Activated gamma-delta T cell (primary cell): ENCODE measurements at regions not wholly inside any gene's neighbourhood (a gene's known extent, or its start where the extent isn't known, plus 50 kb on each side); places are given as distances from the start of the nearest gene placed in this dataset.

Experiments
- DNase-seq: peaks from one replicate; lab custom pipeline; 2025; lab: John Stamatoyannopoulos, UW

DNA sequence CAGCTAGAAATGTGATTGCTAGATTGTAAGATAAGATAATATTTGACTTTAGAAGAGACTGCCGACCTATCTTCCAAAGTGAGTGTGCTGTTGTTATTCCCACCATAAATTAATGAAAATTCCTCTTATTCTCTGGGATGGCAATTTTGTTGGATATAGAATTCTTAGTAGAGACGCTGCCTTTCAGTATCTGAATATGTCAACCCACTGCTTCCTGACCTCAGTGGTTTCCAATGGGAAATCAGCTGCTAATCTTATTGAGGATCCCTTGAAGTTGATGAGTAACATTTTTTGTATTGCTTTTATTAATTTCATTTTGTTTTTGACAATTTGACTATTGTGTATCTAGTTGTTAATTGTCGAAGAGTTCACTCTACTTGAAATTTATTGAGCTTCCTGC lies 313.0 kb downstream of the BMP2 start:
- no peak for DNase-seq

DNA sequence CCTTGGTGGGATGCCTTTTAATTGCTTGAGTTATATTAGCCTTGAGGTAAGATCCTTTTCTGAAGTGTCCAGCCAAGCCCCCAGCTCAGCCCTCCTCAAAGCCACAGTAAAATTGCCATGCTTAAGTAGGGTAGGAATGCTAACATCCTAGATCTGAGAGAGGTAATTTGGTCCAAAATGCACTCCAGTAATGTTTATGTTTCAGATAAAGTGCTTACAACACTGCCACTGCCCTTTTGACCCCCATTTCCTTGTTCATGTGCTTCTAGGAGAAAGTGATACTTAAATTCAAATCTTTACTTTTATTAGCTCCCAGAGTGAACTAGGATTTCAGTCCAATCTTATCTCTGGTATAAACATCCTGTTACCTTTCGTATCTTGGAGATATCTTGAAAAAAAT lies 318.0 kb downstream of the BMP2 start:
- DNase-seq = no peak

DNA sequence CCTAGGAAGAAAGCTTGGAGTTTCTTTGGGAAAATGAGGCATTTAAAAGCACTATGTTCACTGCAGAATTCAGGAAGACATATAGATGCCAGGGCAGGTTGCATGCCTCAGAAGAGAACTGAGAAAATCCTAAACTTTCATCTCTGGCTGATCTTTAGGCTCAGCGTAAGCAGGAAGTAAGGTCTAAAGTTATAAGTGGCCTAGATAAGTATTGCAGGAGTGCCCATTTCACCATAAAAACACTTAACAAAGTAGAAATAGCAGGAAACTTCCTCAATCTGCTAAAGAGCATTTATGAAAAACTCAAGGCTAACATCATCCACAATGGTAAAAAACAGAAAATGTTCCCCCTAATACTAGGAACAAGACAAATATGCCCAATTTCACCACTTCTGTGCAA lies 320.3 kb downstream of the BMP2 start:
- no peak for DNase-seq

GRCh38 chr20:7090001-7090400 lies 322.5 kb downstream of the BMP2 start:
- no peak for DNase-seq

DNA sequence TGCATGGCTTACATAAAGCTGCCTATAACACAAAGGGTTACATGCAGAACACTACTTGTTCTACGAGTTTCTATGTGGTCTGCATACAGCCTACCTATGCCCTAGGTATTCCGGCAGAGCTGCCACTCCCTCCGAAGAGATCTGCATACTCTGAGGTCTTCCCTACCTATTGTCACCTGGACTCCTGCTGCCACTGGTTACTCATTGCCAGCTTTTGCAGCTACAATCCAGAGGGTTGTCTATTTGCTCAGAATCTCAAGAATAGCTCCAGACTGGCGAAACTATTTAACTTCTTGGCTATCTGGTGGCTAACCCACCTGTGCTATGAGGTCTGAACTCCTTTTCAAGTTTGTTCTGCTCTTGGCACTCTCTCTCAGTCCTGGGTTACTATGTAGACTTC lies 323.3 kb downstream of the BMP2 start:
- DNase-seq = no peak

DNA sequence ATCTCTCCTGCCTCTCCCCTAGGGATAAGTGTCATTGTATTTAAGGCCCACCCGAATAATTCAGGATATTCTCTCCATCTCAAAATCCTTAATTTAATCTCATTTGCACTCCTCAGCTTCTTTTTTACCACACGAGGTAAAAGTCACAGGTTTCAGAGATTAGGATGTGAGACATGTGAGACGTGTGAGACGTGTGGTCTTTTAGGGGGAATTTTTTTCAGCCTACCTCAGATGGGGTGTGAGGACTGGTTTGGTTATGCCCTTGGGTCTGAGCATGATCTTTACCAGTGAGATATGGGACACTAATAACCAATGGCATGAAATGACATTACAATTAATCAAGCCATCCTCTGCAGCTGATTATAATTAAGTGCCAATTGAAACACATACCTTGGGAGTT lies 324.2 kb downstream of the BMP2 start:
- no peak for DNase-seq

DNA sequence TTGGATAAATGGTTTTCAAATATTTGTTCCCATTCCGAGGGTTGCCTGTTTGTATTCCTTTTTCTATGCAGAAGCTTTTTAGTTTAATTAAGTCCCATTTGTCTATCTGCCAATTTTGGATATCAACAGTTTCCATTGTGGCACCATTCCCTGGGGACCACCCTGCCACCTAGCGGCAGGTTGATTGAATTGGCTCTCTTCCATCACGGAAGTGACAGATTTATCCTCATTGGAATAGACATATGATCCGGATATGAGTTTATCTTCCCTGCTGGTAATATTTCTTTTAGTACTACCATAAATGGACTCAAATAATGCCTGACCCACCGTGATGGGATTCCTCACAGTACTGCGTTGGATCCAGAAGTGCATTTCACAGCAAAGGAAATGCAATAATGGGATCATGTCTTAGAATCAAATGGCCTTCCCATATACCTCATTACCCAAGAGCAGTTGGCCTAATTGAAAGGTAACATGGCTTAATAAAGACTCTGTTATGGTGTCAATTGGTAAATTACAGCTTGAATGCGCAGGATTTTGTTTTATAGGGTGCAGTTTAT lies 327.0 kb downstream of the BMP2 start:
- no peak for DNase-seq

DNA sequence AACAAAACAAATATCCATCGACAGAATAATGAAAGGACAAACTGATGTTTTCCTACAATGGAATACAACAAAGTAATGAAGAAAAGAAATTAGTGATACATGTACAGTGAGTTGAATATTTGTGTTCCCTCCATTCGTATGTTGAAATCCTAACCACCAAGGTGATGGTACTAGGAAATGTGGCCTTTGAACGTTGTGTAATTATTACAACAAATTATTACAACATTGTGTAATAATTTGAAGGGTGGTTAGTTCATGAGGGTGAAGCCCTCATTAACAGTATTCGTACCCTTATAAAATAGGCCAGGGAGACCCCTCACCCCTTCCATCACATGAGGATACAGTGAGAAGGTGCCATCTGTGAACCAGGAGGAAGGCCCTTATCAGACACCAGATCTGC lies 339.4 kb downstream of the BMP2 start:
- DNase-seq = no peak

- no peak for DNase-seq
Measured at GRCh38 chr20:7108929-7109328, 341.4 kb downstream of the BMP2 start.

GRCh38 chr20:7113577-7114466 lies 346.3 kb downstream of the BMP2 start:
- no peak for DNase-seq

GRCh38 chr20:7123457-7123856 lies 356.0 kb downstream of the BMP2 start:
- no peak for DNase-seq

DNA sequence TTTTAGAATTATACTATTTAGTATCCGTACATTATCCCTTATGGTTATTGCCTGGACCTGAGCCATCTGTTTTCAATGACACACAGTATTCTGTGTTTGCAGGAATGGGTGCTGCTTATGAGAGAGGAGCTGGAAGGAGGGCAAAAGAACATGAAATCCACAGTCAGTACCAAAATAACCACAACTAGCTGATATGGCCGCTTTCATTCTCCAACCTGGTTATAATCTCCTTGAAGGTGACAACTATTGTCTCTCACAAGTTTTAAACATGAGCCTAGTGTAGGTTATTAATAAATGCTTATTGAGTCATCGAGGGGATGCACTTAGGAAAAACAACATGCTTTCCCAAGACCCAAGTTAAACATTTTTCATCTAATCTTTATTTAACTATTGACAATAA lies 356.6 kb downstream of the BMP2 start:
- DNase-seq = no peak

DNA sequence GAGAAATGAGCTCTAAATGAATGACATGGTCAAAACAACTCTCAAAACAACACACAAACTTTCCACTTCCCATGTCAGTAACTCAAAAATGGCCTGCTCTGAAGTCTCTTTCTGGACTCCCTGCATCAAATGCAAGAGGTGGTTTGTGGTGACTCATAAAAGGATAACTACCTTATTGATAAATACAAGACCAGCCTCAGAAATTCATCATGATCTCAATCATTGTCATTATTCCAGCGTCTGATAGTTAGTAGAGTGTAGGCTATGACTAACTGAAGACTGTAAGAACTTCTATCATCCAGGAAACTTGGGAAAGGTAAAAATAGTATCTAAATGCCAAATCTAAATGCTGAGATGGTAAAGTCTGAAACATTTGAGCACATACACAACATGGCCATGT lies 369.4 kb downstream of the BMP2 start:
- DNase-seq = no peak

DNA sequence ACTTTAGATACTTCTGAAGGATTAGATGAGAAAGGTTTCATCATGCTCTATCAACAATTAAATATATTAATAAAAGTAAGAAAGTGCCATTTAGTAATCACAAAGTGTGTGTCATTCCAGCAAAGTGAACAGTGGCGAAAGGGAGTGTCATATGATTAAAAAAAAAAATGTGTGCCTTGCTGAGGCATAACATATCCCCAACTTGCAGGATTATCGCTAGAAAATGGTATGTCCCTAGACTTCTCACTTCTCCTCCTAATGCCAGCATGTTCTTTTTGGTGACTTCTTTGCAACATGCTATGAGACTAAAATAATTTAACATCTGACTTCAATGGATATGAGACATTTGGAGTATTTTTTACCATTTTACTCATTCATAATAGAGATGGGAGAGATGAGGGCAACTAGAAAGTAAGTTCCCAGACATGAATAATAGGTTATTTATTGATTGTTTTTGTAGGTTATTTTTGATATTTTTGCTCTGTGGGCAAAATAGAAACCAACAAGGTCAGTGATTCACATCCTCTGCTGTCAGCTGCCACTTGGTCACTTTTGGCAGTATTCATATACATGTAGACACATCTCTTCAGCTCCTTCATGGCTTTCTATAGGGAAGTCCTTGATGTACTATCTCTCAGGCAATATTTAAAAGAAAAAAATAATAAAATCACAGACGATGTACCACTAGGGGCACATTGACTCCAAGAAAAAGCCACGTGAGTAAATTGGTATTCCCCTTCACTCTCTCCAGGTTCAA lies 370.1 kb downstream of the BMP2 start:
- DNase-seq = no peak

DNA sequence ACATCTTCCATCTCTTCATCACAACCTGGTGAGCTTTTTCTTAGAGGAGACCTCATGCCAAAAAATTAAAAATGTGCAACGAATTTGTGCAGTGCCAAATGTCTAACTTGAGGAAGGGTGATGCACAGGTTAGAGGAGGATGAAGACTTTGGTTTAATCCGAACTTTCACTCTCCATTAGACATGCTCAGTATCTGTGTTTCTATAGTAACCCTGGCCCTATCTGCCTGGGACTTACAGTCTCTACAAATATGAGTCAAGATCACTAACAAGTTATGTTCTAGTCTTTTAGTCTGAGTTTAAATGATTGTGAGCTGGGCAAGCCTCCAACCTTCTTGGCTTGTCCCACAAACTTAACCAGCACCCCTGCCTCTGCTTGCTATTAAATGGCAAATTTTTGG lies 377.0 kb downstream of the BMP2 start:
- DNase-seq = no peak

GRCh38 chr20:7146552-7147219 lies 379.2 kb downstream of the BMP2 start:
- DNase-seq = no peak

- no peak for DNase-seq
Measured at GRCh38 chr20:7147220-7147601, 379.7 kb downstream of the BMP2 start.

- no peak for DNase-seq
Measured at GRCh38 chr20:7151676-7152470, 384.4 kb downstream of the BMP2 start.

GRCh38 chr20:7155282-7155681 lies 387.8 kb downstream of the BMP2 start:
- no peak for DNase-seq

GRCh38 chr20:7155794-7156193 lies 388.3 kb downstream of the BMP2 start:
- DNase-seq = no peak

DNA sequence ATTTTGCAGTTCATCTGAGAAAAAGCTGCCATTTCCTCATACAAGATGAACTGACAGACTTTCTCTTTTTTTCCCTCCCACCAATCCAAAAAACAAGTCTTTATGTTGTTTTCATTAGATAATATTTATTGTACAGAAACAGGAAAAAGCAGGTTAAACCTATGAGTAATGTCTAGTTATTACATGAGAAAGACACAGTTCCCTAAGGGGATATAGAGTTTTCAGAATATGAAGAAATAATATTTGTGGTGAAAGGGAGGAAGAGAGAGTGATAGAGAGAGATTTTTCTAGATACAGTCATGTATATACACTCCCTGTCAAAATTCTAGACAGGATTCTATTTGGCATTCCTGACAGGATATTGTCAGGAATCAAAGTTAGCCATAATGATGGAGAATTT lies 392.4 kb downstream of the BMP2 start:
- DNase-seq = no peak

DNA sequence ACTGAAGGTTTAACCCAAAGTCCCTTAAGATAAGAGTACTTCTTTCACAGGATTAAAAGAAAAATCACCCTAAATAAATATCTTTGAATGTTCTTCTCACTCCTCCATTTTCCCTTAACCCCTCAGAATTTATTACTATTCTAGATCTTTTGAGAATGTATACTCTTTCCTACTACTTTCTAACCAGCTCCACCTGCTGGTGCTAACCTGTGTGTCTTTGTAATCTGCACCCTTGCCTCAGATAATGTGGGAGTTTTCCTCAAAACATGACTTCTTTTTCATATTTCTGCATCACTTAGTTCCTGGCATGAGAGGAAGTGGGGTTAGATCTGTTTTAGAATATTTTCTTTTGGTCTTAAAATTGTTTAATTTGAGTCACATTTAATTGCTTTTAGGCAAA lies 394.2 kb downstream of the BMP2 start:
- no peak for DNase-seq
